Fibroblast of lung (primary cell): ENCODE measurements at regions not wholly inside any gene's neighbourhood (a gene's known extent, or its start where the extent isn't known, plus 50 kb on each side); places are given as distances from the start of the nearest gene placed in this dataset.

Experiments
- CTCF ChIP-seq, 2 donors: IDR thresholded peaks in 1 of 2; conservative IDR thresholded peaks in 1 of 2; 1 replicate in 1 of 2; 2 replicates in 1 of 2; pipeline ENCODE4 v1.5.1; 2011 to 2012; ENCODE audit warnings: low read length in 2 of 2, control low read depth in 1 of 2, inconsistent platforms in 1 of 2, low read depth in 1 of 2, mild to moderate bottlenecking in 1 of 2
- EZH2 ChIP-seq: IDR thresholded peaks from 2 replicates; pipeline ENCODE4 v1.5.1; 2012; ENCODE audit warnings: low read length, control low read depth, mild to moderate bottlenecking; ENCODE audit errors: missing control alignments

GRCh38 chr6:166687070-166687878, 60.2 kb upstream of the RPS6KA2 start:
- TF ChIP-seq CTCF (conservative IDR thresholded peaks at IDR 0.05 in 1 of 2, IDR thresholded peaks at IDR 0.05 in 1 of 2; ENCODE audit: low read depth in 1 of 2, low read length in 2 of 2) (no peak), EZH2 (no peak)
